Activated CD4-positive, alpha-beta memory T cell treated with anti-CD3 and anti-CD28 coated beads for 36 hours (primary cell): ENCODE measurements at regions not wholly inside any gene's neighbourhood (a gene's known extent, or its start where the extent isn't known, plus 50 kb on each side); places are given as distances from the start of the nearest gene placed in this dataset.

Experiments
- CTCF ChIA-PET: fragments of 350-600 bp; sonication (Branson Sonifier 250); formaldehyde crosslinking; loops from one replicate; lab custom pipeline; 2021; ENCODE audit warnings: antibody characterized with exemption, inconsistent platforms; lab: Charles Lee
- POLR2A ChIA-PET: fragments of 350-600 bp; sonication (Branson Sonifier 250); formaldehyde crosslinking; loops from one replicate; lab custom pipeline; 2021; ENCODE audit warnings: antibody characterized with exemption; lab: Charles Lee
- DNase-seq: peaks from one replicate; pipeline ENCODE4 v3.0.0-alpha.2; 2020
- H3K27ac Mint-ChIP-seq: one replicate; pipeline ENCODE4 v1.8.0; 2021; ENCODE audit warnings: mixed read lengths
- H3K27me3 Mint-ChIP-seq: one replicate; pipeline ENCODE4 v1.8.0; 2021; ENCODE audit warnings: mixed read lengths
- H3K36me3 Mint-ChIP-seq: one replicate; pipeline ENCODE4 v1.8.0; 2021; ENCODE audit warnings: mixed read lengths
- H3K4me1 Mint-ChIP-seq: one replicate; pipeline ENCODE4 v1.8.0; 2021; ENCODE audit warnings: low read depth, mixed read lengths
- H3K4me3 Mint-ChIP-seq: one replicate; pipeline ENCODE4 v1.8.0; 2021; ENCODE audit warnings: mild to moderate bottlenecking, mixed read lengths
- H3K9me3 Mint-ChIP-seq: one replicate; pipeline ENCODE4 v1.8.0; 2021; ENCODE audit warnings: mixed read lengths
- intact Hi-C: fragments of 100-400 bp; cut with micrococcal nuclease; formaldehyde crosslinking; loops from one replicate; pipeline ENCODE4 v1.15.1; 2023

DNA sequence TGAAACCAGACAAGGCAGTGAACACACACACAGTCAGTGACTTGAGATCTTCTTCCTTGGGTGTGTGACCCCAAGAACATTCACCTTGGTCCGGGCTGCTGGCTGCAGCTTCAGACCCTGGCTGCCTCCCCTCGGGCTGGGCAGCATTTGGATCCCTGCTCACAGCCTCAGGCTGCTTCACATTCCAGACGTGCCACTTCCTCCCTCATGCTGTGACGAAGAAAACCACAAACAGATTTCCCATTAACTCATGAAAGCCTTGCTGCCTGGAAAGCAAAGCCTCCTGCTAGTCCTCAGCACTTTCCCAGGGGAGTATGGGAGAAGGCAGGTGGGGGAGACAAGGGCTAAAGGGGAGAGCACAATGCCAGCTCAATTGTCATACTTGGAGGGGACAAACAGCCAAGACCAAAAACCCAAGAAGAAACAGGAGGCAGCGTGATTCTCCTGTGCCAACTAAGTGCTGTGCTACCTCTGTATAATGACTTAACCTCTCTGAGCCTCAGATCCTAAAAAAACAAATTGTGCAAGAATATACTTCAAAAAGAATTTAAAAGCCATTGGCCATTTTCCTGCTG is 594.6 kb upstream of the BRINP1 start:
- no peak overlapping the region for H3K27ac Mint-ChIP-seq
- no peak for DNase-seq
- ChIA-PET CTCF (no interaction called here), POLR2A (no interaction called here)
- no peak overlapping the region for H3K4me3 Mint-ChIP-seq
- H3K9me3 Mint-ChIP-seq, result no peaks in the 10 kb centered on the region
- intact Hi-C loops, result no loop called here
- H3K36me3 Mint-ChIP-seq, result no peaks in the 10 kb centered on the region
- H3K4me1 Mint-ChIP-seq, result no peaks in the 10 kb centered on the region
- H3K27me3 Mint-ChIP-seq, result peaks cover 2% of the 10 kb centered on the region

DNA sequence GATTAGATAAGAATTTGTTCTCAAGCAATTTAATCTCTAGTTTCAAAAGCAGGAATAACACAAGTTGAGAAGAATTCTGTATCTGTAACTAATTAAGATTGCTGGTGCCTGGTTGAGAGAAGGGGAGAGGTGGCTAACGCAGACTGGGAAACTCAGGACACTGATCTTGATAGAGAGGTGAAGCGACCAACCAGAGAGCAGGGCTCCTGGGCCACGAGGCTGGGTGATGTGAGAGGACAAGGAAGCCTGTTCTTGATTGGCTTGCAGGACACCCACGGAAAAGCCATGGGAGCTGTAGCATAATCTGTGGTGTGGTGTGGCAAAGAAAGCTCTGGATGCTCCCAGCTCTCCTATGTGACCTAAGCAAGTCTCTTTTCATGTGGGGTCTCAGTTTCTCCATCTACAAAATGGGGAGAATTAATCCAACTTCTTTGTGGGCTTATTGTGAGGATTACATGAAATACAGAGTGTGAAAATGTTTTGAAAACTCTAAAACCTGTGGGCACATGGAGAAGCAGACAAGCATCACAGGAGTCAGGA is 594.1 kb upstream of the BRINP1 start:
- Mint-ChIP-seq H3K4me3 (no peak overlapping the region), H3K9me3 (no peaks in the 10 kb centered on the region), H3K36me3 (no peaks in the 10 kb centered on the region), H3K27ac (no peak overlapping the region), H3K4me1 (no peaks in the 10 kb centered on the region), H3K27me3 (peaks cover 2% of the 10 kb centered on the region)
- ChIA-PET POLR2A (no interaction called here), CTCF (no interaction called here)
- intact Hi-C loops, result no loop called here
- DNase-seq, result no peak

- intact Hi-C loops, result no loop called here
- CTCF ChIA-PET, result interaction anchor here (1.0 kb wide), 1 partner anchor 9 kb away, joined by 3 read pairs; no protein-coding TSS in a partner anchor
- Mint-ChIP-seq H3K4me1 (no peaks in the 10 kb centered on the region), H3K27ac (no peak overlapping the region), H3K27me3 (peaks cover 2% of the 10 kb centered on the region), H3K36me3 (no peaks in the 10 kb centered on the region), H3K9me3 (no peaks in the 10 kb centered on the region), H3K4me3 (no peak overlapping the region)
- POLR2A ChIA-PET, result no interaction called here
- DNase-seq, result peak; percentile 13
These were observed 592.7 kb upstream of the BRINP1 start for GRCh38 chr9:119961774-119962424.

DNA sequence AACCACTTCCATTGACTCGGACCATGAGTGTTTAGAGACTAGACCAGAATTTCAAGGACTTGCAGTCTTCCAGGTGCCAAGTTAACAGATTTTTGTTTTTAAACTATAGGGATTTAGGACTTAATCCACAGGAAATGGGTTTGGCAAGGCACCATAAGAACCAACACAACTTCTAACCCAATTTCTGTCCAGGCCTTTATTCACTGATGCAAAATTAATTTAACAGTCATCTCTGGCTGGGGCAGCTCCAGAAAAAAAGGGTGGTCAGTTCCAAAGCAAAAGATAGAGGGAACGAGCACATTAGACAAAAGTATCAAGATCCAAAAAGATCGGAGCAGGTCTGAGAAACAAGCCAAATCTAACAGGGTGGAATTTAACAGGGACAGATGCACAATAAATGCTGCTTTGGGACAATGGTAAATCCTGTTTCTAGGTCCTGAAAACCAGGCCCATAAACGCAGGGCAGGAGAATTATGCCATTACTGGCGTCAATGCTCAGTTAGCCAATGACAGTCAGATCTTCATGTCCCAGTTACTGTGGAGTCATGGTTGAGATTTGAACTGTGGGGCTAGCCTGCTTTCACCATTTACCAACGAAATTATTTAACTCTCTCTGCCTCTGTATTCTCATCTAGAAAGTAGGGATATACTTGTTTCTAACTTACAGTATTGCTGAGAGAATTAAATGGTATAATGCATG is 590.8 kb upstream of the BRINP1 start:
- Mint-ChIP-seq H3K9me3 (no peaks in the 10 kb centered on the region), H3K36me3 (no peaks in the 10 kb centered on the region), H3K4me3 (no peak overlapping the region), H3K27ac (no peak overlapping the region), H3K4me1 (no peaks in the 10 kb centered on the region), H3K27me3 (peaks cover 2% of the 10 kb centered on the region)
- ChIA-PET POLR2A (no interaction called here), CTCF (interaction anchor here (0.9 to 1.4 kb wide), 2 partner anchors 9 kb away, joined by 4 read pairs; no protein-coding TSS in a partner anchor)
- intact Hi-C loops, result no loop called here
- no peak for DNase-seq

GRCh38 chr9:119956111-119956510 is 586.9 kb upstream of the BRINP1 start:
- Mint-ChIP-seq H3K27me3 (no peaks in the 10 kb centered on the region), H3K27ac (no peak overlapping the region), H3K9me3 (no peaks in the 10 kb centered on the region), H3K4me1 (no peaks in the 10 kb centered on the region), H3K36me3 (no peaks in the 10 kb centered on the region), H3K4me3 (no peak overlapping the region)
- DNase-seq, result no peak
- POLR2A ChIA-PET, result no interaction called here
- CTCF ChIA-PET, result no interaction called here
- intact Hi-C loops, result no loop called here

DNA sequence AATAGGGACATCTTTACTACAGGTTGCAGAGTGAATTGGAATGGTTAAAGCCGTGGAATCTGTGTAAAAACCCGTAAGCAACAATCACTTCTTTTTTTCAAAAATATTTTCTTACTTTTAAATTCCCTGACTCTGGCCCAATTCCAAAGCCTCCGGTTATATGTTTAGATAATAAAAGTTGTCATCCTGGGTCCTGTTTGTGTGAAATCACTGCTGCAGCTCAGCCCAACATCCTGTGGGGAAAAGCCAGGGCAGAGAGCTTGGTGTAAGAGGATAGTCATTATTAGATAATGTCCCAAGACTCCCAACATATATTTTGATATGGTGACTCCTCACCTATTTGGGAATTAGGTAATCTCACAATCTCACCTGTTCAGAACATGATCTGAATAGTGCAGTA is 586.0 kb upstream of the BRINP1 start:
- H3K36me3 Mint-ChIP-seq, result no peaks in the 10 kb centered on the region
- H3K4me1 Mint-ChIP-seq, result no peaks in the 10 kb centered on the region
- H3K27ac Mint-ChIP-seq, result no peak overlapping the region
- no peak for DNase-seq
- H3K27me3 Mint-ChIP-seq, result no peaks in the 10 kb centered on the region
- ChIA-PET CTCF (no interaction called here), POLR2A (no interaction called here)
- H3K9me3 Mint-ChIP-seq, result no peaks in the 10 kb centered on the region
- intact Hi-C loops, result no loop called here
- no peak overlapping the region for H3K4me3 Mint-ChIP-seq

- CTCF ChIA-PET, result no interaction called here
- POLR2A ChIA-PET, result no interaction called here
- Mint-ChIP-seq H3K27ac (no peak overlapping the region), H3K4me3 (no peak overlapping the region), H3K27me3 (no peaks in the 10 kb centered on the region), H3K9me3 (no peaks in the 10 kb centered on the region), H3K36me3 (no peaks in the 10 kb centered on the region), H3K4me1 (no peaks in the 10 kb centered on the region)
- intact Hi-C loops, result no loop called here
- DNase-seq, result no peak
These were observed 582.4 kb upstream of the BRINP1 start for GRCh38 chr9:119951591-119951990.

DNA sequence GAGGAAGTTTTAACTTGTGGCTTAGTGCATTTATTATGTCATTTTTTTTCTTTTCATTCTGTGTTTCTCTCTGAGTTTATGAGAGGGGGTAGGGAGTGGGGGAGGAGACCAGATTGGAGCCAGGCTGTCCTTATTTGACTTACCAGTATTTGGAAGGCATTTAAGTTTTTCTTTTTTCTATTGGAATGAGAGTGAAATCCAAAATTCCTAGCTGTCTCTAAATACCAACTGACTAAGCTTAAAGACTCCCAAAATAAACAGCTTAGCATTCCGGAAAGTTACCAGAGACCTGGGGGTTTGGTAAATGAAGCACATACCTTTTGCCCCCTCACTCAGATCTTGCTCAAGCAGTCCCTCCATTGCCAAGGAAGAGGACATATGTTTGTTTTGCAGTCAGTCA is 581.9 kb upstream of the BRINP1 start:
- no peak overlapping the region for H3K27ac Mint-ChIP-seq
- no peaks in the 10 kb centered on the region for H3K9me3 Mint-ChIP-seq
- intact Hi-C loops, result no loop called here
- no peak for DNase-seq
- no peak overlapping the region for H3K4me3 Mint-ChIP-seq
- no peaks in the 10 kb centered on the region for H3K36me3 Mint-ChIP-seq
- H3K4me1 Mint-ChIP-seq, result no peaks in the 10 kb centered on the region
- H3K27me3 Mint-ChIP-seq, result no peaks in the 10 kb centered on the region
- ChIA-PET POLR2A (no interaction called here), CTCF (no interaction called here)

GRCh38 chr9:119945686-119946085 is 576.5 kb upstream of the BRINP1 start:
- intact Hi-C loops, result no loop called here
- POLR2A ChIA-PET, result no interaction called here
- no peaks in the 10 kb centered on the region for H3K9me3 Mint-ChIP-seq
- H3K27me3 Mint-ChIP-seq, result no peaks in the 10 kb centered on the region
- DNase-seq, result no peak
- no peak overlapping the region for H3K27ac Mint-ChIP-seq
- no peaks in the 10 kb centered on the region for H3K4me1 Mint-ChIP-seq
- CTCF ChIA-PET, result no interaction called here
- no peaks in the 10 kb centered on the region for H3K36me3 Mint-ChIP-seq
- no peak overlapping the region for H3K4me3 Mint-ChIP-seq

GRCh38 chr9:119941091-119941490 is 571.9 kb upstream of the BRINP1 start:
- Mint-ChIP-seq H3K27ac (no peak overlapping the region), H3K4me1 (no peaks in the 10 kb centered on the region), H3K4me3 (no peak overlapping the region), H3K9me3 (no peaks in the 10 kb centered on the region), H3K27me3 (no peaks in the 10 kb centered on the region), H3K36me3 (no peaks in the 10 kb centered on the region)
- intact Hi-C loops, result no loop called here
- CTCF ChIA-PET, result no interaction called here
- POLR2A ChIA-PET, result no interaction called here
- DNase-seq, result no peak

DNA sequence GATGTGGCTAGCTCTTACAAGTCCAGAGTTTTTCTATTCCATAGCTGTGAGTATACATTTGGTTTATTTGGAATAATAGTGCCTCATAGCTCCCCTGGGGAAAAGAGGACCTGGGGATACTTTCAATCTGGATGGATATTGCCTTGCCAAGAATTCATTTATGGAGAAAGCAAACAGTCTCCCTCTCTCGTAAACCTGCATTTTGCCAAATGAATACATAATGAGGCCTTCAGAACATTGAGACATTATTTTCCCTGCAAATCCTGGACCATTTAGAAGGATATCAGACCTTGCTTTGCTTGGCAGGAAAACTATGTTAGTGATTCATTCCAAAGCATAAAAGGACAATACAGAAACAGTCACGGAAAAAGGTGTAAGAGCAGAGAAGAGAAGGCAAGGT is 569.6 kb upstream of the BRINP1 start:
- no peaks in the 10 kb centered on the region for H3K4me1 Mint-ChIP-seq
- no peak overlapping the region for H3K27ac Mint-ChIP-seq
- no peak overlapping the region for H3K4me3 Mint-ChIP-seq
- H3K36me3 Mint-ChIP-seq, result no peaks in the 10 kb centered on the region
- H3K27me3 Mint-ChIP-seq, result no peaks in the 10 kb centered on the region
- POLR2A ChIA-PET, result no interaction called here
- no peaks in the 10 kb centered on the region for H3K9me3 Mint-ChIP-seq
- intact Hi-C loops, result no loop called here
- DNase-seq, result no peak
- CTCF ChIA-PET, result no interaction called here

DNA sequence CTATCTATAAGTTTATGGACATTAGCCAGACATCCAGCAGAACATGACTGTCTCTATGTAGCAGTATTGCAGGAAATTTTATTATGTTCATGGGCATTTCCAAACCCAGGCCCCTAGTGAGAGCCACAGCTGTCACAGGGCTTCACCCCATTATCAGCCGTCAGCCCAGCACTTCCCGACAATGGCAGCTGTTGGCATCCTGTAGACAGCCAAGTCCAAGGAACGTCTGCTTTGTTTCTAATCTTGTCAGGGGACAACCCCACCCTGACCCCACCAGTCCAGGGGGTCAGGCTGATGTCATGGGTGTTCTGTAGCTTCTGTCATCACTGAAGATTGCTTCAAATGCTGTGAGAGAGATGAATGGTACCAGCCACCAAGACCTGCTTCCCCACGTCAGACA is 565.3 kb upstream of the BRINP1 start:
- intact Hi-C loops, result no loop called here
- DNase-seq, result no peak
- peaks cover 3% of the 10 kb centered on the region for H3K9me3 Mint-ChIP-seq
- ChIA-PET CTCF (no interaction called here), POLR2A (no interaction called here)
- H3K36me3 Mint-ChIP-seq, result no peaks in the 10 kb centered on the region
- H3K27me3 Mint-ChIP-seq, result no peaks in the 10 kb centered on the region
- H3K4me3 Mint-ChIP-seq, result no peak overlapping the region
- no peaks in the 10 kb centered on the region for H3K4me1 Mint-ChIP-seq
- no peak overlapping the region for H3K27ac Mint-ChIP-seq
